K562 (cell line): ENCODE measurements at regions not wholly inside any gene's neighbourhood (a gene's known extent, or its start where the extent isn't known, plus 50 kb on each side); places are given as distances from the start of the nearest gene placed in this dataset.

Experiments used
- ATAC-seq: fragments of 200-7000 bp; cut with Tn5 transposase; 3 replicates; pipeline ENCODE4 v1.9.1; 2020; ENCODE audit warnings: moderate library complexity
- BruUV-seq: library from RNA; stranded (reverse); fragments of 400-500 nt; replicated peaks from 2 replicates; lab custom pipeline; 2021; lab: Mats Ljungman, UMichigan
- CTCF ChIA-PET: fragments of 300-600 bp; formaldehyde crosslinking; extraction: SDS; loops from one replicate; lab custom pipeline; 2021; ENCODE audit warnings: low intra/inter-chr PET ratio; lab: Yijun Ruan, JAX
- POLR2A ChIA-PET: fragments of 300-600, 350-650 bp; sonication (Branson Sonifier 250); formaldehyde crosslinking; extraction: SDS; loops from one replicate; lab custom pipeline; 2021; ENCODE audit warnings: antibody characterized with exemption, inconsistent platforms; lab: Yijun Ruan, JAX
- DNase-seq, 4 experiments: peaks; one replicate each; pipeline versions ENCODE4 v3.0.0 to v3.0.0-alpha.2; 2011 to 2018; ENCODE audit warnings: low spot score in 3 of 4, mixed read lengths in 3 of 4; ENCODE audit errors: extremely low read depth in 1 of 4
- FAIRE-seq: peaks from 2 replicates; lab custom pipeline; 2011; peaks lifted over from hg19 to GRCh38; lab: Jason Lieb, UNC
- H2AFZ ChIP-seq: 2 replicates; pipeline ENCODE4 v1.6.0; 2011; ENCODE audit warnings: low read depth, low read length, control low read depth, inconsistent platforms
- H3K27ac ChIP-seq: fragments of 200-600 bp; 3 replicates; pipeline ENCODE4 v1.8.0; 2011; ENCODE audit warnings: low read depth, mild to moderate bottlenecking, control low read depth, inconsistent platforms, low read length, moderate library complexity, mixed read lengths; ENCODE audit errors: extremely low read depth
- H3K27me3 ChIP-seq, 2 experiments: fragments of 300-600 bp in 1 of 2; 2 replicates in 1 of 2; 3 replicates in 1 of 2; pipeline versions ENCODE4 v1.6.0 to v1.8.0; 2011; ENCODE audit warnings: inconsistent platforms in 2 of 2, low read length in 2 of 2, mild to moderate bottlenecking in 1 of 2, mixed read lengths in 1 of 2, moderate library complexity in 1 of 2; ENCODE audit not compliant: control insufficient read depth in 2 of 2, insufficient read depth in 2 of 2
- H3K36me3 ChIP-seq: fragments of 300-600 bp; 3 replicates; pipeline ENCODE4 v1.8.0; 2011; ENCODE audit warnings: mild to moderate bottlenecking, low read length, inconsistent platforms; ENCODE audit not compliant: control insufficient read depth, insufficient read depth
- H3K4me1 ChIP-seq, 2 experiments: fragments of 200-600 bp in 1 of 2; replicated peaks in 1 of 2; 2 replicates in 1 of 2; 3 replicates in 1 of 2; pipeline versions ENCODE4 v1.5.1 to v1.8.0; 2011; ENCODE audit warnings: inconsistent platforms in 2 of 2, low read length in 2 of 2, mild to moderate bottlenecking in 1 of 2, mixed read lengths in 1 of 2, moderate library complexity in 1 of 2; ENCODE audit not compliant: control insufficient read depth in 2 of 2, insufficient read depth in 2 of 2
- H3K4me2 ChIP-seq: 2 replicates; pipeline ENCODE4 v1.6.1; 2011; ENCODE audit warnings: low read length, control low read depth, inconsistent platforms, mixed read lengths; ENCODE audit not compliant: insufficient read depth
- H3K4me3 ChIP-seq: fragments of 200-600 bp; sonication (generic), shearing (Covaris generic); 2 replicates; pipeline ENCODE4 v1.5.1; 2016; ENCODE audit warnings: control low read depth, inconsistent platforms
- H3K79me2 ChIP-seq: fragments of 200-600 bp; 3 replicates; pipeline ENCODE4 v1.8.0; 2011; ENCODE audit warnings: low read length, inconsistent platforms; ENCODE audit not compliant: control insufficient read depth, insufficient read depth
- H3K9ac ChIP-seq, 2 experiments: 2 replicates each; pipeline versions ENCODE4 v1.6.0 to v1.6.1; 2011; ENCODE audit warnings: low read depth in 2 of 2, low read length in 2 of 2, control low read depth in 1 of 2, inconsistent platforms in 1 of 2, mild to moderate bottlenecking in 1 of 2, mixed read lengths in 1 of 2; ENCODE audit not compliant: insufficient read depth in 1 of 2
- H3K9me1 ChIP-seq: one replicate; pipeline ENCODE4 v1.6.0; 2011; ENCODE audit warnings: inconsistent platforms, mild to moderate bottlenecking, low read length, moderate library complexity; ENCODE audit not compliant: control insufficient read depth, insufficient read depth
- H3K9me3 ChIP-seq: replicated peaks from 2 replicates; pipeline ENCODE4 v1.5.1; 2011; ENCODE audit warnings: low read depth, low read length, inconsistent platforms; ENCODE audit not compliant: control insufficient read depth, insufficient read depth
- H4K20me1 ChIP-seq: replicated peaks from 2 replicates; pipeline ENCODE4 v1.6.1; 2011; ENCODE audit warnings: low read length, inconsistent platforms, mixed read lengths; ENCODE audit not compliant: control insufficient read depth, insufficient read depth
- BCOR ChIP-seq: fragments of 450-650 bp; IDR thresholded peaks from 2 replicates; pipeline ENCODE4 v1.6.1; 2016
- BRD4 ChIP-seq: fragments of 200-600 bp; sonication (generic); IDR thresholded peaks from 2 replicates; pipeline ENCODE4 v1.6.1; 2017; ENCODE audit warnings: inconsistent platforms
- DMBX1 ChIP-seq: fragments of 250-450 bp; sonication (Bioruptor Pico); IDR thresholded peaks from 2 replicates; pipeline ENCODE4 v1.8.0; 2022; ENCODE audit warnings: inconsistent platforms, mild to moderate bottlenecking, moderate library complexity, borderline replicate concordance
- ETS1 ChIP-seq: conservative IDR thresholded peaks from 2 replicates; pipeline ENCODE4 v1.6.1; 2011; ENCODE audit warnings: low read depth, mild to moderate bottlenecking, low read length; ENCODE audit not compliant: control insufficient read depth
- FOXA1 ChIP-seq: fragments of 450-650 bp; IDR thresholded peaks from 2 replicates; pipeline ENCODE4 v1.6.1; 2016; ENCODE audit warnings: mild to moderate bottlenecking, borderline replicate concordance
- FOXK1 ChIP-seq: sonication (generic); formaldehyde crosslinking; IDR thresholded peaks from 2 replicates; pipeline ENCODE4 v1.8.0; 2022; ENCODE audit warnings: missing genetic modification reagents, mild to moderate bottlenecking, borderline replicate concordance
- MBD2 ChIP-seq: sonication (generic); IDR thresholded peaks from 2 replicates; pipeline ENCODE4 v1.6.1; 2016; ENCODE audit warnings: low read depth, borderline replicate concordance
- PML ChIP-seq: IDR thresholded peaks from 2 replicates; pipeline ENCODE4 v1.6.1; 2012; ENCODE audit warnings: low read length, inconsistent platforms
- SMAD4 ChIP-seq: fragments of 250-450 bp; sonication (Bioruptor Pico); conservative IDR thresholded peaks from 2 replicates; pipeline ENCODE4 v1.8.0; 2021; ENCODE audit warnings: inconsistent platforms, mild to moderate bottlenecking, moderate library complexity
- UBTF ChIP-seq, 2 experiments: IDR thresholded peaks; 2 replicates each; pipeline ENCODE4 v1.6.1; 2012; ENCODE audit warnings: improper control_type of control experiment in 2 of 2, low read depth in 2 of 2, low read length in 2 of 2, borderline replicate concordance in 1 of 2
- ZBTB49 ChIP-seq: sonication (generic); formaldehyde crosslinking; IDR thresholded peaks from 2 replicates; pipeline ENCODE4 v1.8.0; 2022; ENCODE audit warnings: missing genetic modification reagents, mild to moderate bottlenecking, borderline replicate concordance
- ZNF133 ChIP-seq: fragments of 250-450 bp; sonication (Bioruptor Pico); IDR thresholded peaks from 2 replicates; pipeline ENCODE4 v1.4.0; 2020; ENCODE audit warnings: mild to moderate bottlenecking
- ZNF280B ChIP-seq: fragments of 250-450 bp; sonication (Bioruptor Pico); IDR thresholded peaks from 2 replicates; pipeline ENCODE4 v1.5.1; 2021; ENCODE audit warnings: mild to moderate bottlenecking
- WGBS: fragments of 100-300 bp; shearing (Covaris generic); methylation state at CpG from one replicate; pipeline ENCODE4 v1.1.6; 2016; ENCODE audit warnings: low coverage, mixed read lengths; ENCODE audit not compliant: insufficient coverage; ENCODE audit errors: missing lambda C conversion rate; 5-methylcytosine and 5-hydroxymethylcytosine counted together
- in situ Hi-C: fragments of 300-500 bp; cut with MboI; formaldehyde crosslinking; loops from 4 replicates; pipeline ENCODE4 v1.15.0; 2018; ENCODE audit warnings: inconsistent platforms, mixed read lengths
- intact Hi-C: fragments of 100-400 bp; cut with micrococcal nuclease; formaldehyde crosslinking; loops from 2 replicates; pipeline ENCODE4 v1.14.2; 2022

- H3K4me2 ChIP-seq, result no peak overlapping the region
- in situ Hi-C loops (no loop called here), intact Hi-C loops (no loop called here)
- H3K27me3 ChIP-seq, result no peaks in the 10 kb centered on the region
- DNase-seq (no peak), FAIRE-seq (no peak), ATAC-seq (no peak)
- ChIA-PET POLR2A (no interaction called here), CTCF (no interaction called here)
- no peaks in the 10 kb centered on the region for H3K4me1 ChIP-seq
- no peak overlapping the region for H2AFZ ChIP-seq
- 3% methylated on average over 7 of the region's 7 CpGs for WGBS
- no peaks in the 10 kb centered on the region for H3K79me2 ChIP-seq
- H4K20me1 ChIP-seq, result no peaks in the 10 kb centered on the region
- H3K36me3 ChIP-seq, result no peaks in the 10 kb centered on the region
- no peaks in the 10 kb centered on the region for H3K9me1 ChIP-seq
- no peak overlapping the region for H3K4me3 ChIP-seq
- H3K9me3 ChIP-seq, result no peaks in the 10 kb centered on the region
- no TSS peak for BruUV-seq
- no peak overlapping the region for H3K9ac ChIP-seq
- H3K27ac ChIP-seq, result no peak overlapping the region
- TF ChIP-seq ZNF280B (CRISPR knock-in tag) (no peak), BRD4 (no peak), FOXK1 (CRISPR knock-in tag) (no peak), BCOR (no peak), PML (no peak), MBD2 (no peak), ZBTB49 (CRISPR knock-in tag) (no peak), DMBX1 (CRISPR knock-in tag) (no peak), ZNF133 (no peak), ETS1 (no peak), SMAD4 (CRISPR knock-in tag) (no peak), UBTF (IDR thresholded peaks at IDR 0.05; ENCODE audit: borderline replicate concordance in 1 of 2, low read depth in 2 of 2, low read length in 2 of 2) (no peak), FOXA1 (no peak)
These were observed 138.3 kb upstream of the DMAC1 start for GRCh38 chr9:7937761-7938491.
